Mesenchymal stem cell (in vitro differentiated cells and primary cell): ENCODE measurements at regions not wholly inside any gene's neighbourhood (a gene's known extent, or its start where the extent isn't known, plus 50 kb on each side); places are given as distances from the start of the nearest gene placed in this dataset.
"Not testable (repeated sequence)": the region's sequence is repeated elsewhere in the genome, so short reads cannot be mapped to it uniquely, and the experiment has no call there.

Experiments used
- DNase-seq: peaks from one replicate; pipeline ENCODE4 v3.0.0-alpha.2; 2013
- H2AFZ ChIP-seq: one replicate; pipeline ENCODE4 v1.6.1; 2013; ENCODE audit warnings: low read depth, mild to moderate bottlenecking, control low read depth, inconsistent platforms, low read length, moderate library complexity
- H2AK5ac ChIP-seq: 2 replicates; pipeline ENCODE4 v1.6.1; 2013; ENCODE audit warnings: low read length, moderate library complexity, mild to moderate bottlenecking, inconsistent platforms; ENCODE audit not compliant: severe bottlenecking
- H2BK120ac ChIP-seq: one replicate; pipeline ENCODE4 v1.6.1; 2013; ENCODE audit warnings: low read depth, mild to moderate bottlenecking, inconsistent platforms, low read length, moderate library complexity
- H2BK12ac ChIP-seq, 2 experiments: one replicate each; pipeline ENCODE4 v1.6.1; 2013; ENCODE audit warnings: inconsistent platforms in 2 of 2, low read length in 2 of 2, mild to moderate bottlenecking in 2 of 2, moderate library complexity in 2 of 2, control low read depth in 1 of 2
- H2BK15ac ChIP-seq: one replicate; pipeline ENCODE4 v1.6.1; 2013; ENCODE audit warnings: mild to moderate bottlenecking, low read depth, inconsistent platforms; ENCODE audit not compliant: poor library complexity, severe bottlenecking
- H2BK5ac ChIP-seq: 2 replicates; pipeline ENCODE4 v1.6.1; 2013; ENCODE audit warnings: low read depth, mild to moderate bottlenecking, low read length, control low read depth, inconsistent platforms; ENCODE audit not compliant: poor library complexity, severe bottlenecking
- H3K14ac ChIP-seq, 2 experiments: one replicate each; pipeline ENCODE4 v1.6.1; 2013; ENCODE audit warnings: inconsistent platforms in 2 of 2, low read length in 2 of 2, control low read depth in 1 of 2, mild to moderate bottlenecking in 1 of 2, moderate library complexity in 1 of 2
- H3K18ac ChIP-seq, 2 experiments: one replicate each; pipeline ENCODE4 v1.6.1; 2013; ENCODE audit warnings: inconsistent platforms in 2 of 2, low read length in 2 of 2, control low read depth in 1 of 2, low read depth in 1 of 2, mild to moderate bottlenecking in 1 of 2
- H3K23ac ChIP-seq, 2 experiments: one replicate each; pipeline ENCODE4 v1.6.1; 2013; ENCODE audit warnings: inconsistent platforms in 2 of 2, low read length in 2 of 2, mild to moderate bottlenecking in 2 of 2, moderate library complexity in 2 of 2, control low read depth in 1 of 2
- H3K27ac ChIP-seq: 2 replicates; pipeline ENCODE4 v1.5.1; 2013; ENCODE audit warnings: mild to moderate bottlenecking, moderate library complexity, low read length, control low read depth, inconsistent platforms; ENCODE audit not compliant: poor library complexity, severe bottlenecking
- H3K27me3 ChIP-seq, 2 experiments: 2 replicates each; pipeline versions ENCODE4 v1.6.1 to v1.7.0; 2013; ENCODE audit warnings: low read length in 2 of 2, mild to moderate bottlenecking in 2 of 2, moderate library complexity in 2 of 2, control low read depth in 1 of 2, inconsistent platforms in 1 of 2; ENCODE audit not compliant: control insufficient read depth in 1 of 2, insufficient read depth in 1 of 2
- H3K36me3 ChIP-seq, 2 experiments: 2 replicates each; pipeline versions ENCODE4 v1.6.1 to v1.7.0; 2013; ENCODE audit warnings: low read length in 2 of 2, control low read depth in 1 of 2, inconsistent platforms in 1 of 2, low read depth in 1 of 2, mild to moderate bottlenecking in 1 of 2; ENCODE audit not compliant: insufficient read depth in 2 of 2, control insufficient read depth in 1 of 2
- H3K4ac ChIP-seq, 2 experiments: one replicate each; pipeline ENCODE4 v1.6.1; 2013; ENCODE audit warnings: inconsistent platforms in 2 of 2, low read length in 2 of 2, mild to moderate bottlenecking in 2 of 2, moderate library complexity in 2 of 2, control low read depth in 1 of 2, low read depth in 1 of 2
- H3K4me1 ChIP-seq: 2 replicates; pipeline ENCODE4 v1.6.1; 2013; ENCODE audit warnings: low read depth, low read length, control low read depth; ENCODE audit not compliant: control insufficient read depth, insufficient read depth
- H3K4me2 ChIP-seq: 2 replicates; pipeline ENCODE4 v1.6.1; 2013; ENCODE audit warnings: low read length, mild to moderate bottlenecking, inconsistent platforms; ENCODE audit not compliant: poor library complexity, severe bottlenecking
- H3K4me3 ChIP-seq, 2 experiments: 2 replicates each; pipeline versions ENCODE4 v1.5.1 to v1.7.0; 2013; ENCODE audit warnings: low read length in 2 of 2, mild to moderate bottlenecking in 2 of 2, control low read depth in 1 of 2, low read depth in 1 of 2; ENCODE audit not compliant: insufficient read depth in 1 of 2
- H3K79me1 ChIP-seq: replicated peaks from 2 replicates; pipeline ENCODE4 v1.6.1; 2013; ENCODE audit warnings: mild to moderate bottlenecking, control low read depth, low read length, inconsistent platforms; ENCODE audit not compliant: poor library complexity, severe bottlenecking
- H3K9ac ChIP-seq: 2 replicates; pipeline ENCODE4 v1.7.0; 2013; ENCODE audit warnings: mild to moderate bottlenecking, low read length, moderate library complexity
- H3K9me3 ChIP-seq: 2 replicates; pipeline ENCODE4 v1.7.0; 2013; ENCODE audit warnings: mild to moderate bottlenecking, low read length; ENCODE audit not compliant: control insufficient read depth
- H4K8ac ChIP-seq: one replicate; pipeline ENCODE4 v1.6.1; 2013; ENCODE audit warnings: inconsistent platforms, mild to moderate bottlenecking, low read length, moderate library complexity
- H4K91ac ChIP-seq: one replicate; pipeline ENCODE4 v1.6.1; 2013; ENCODE audit warnings: mild to moderate bottlenecking, low read length, inconsistent platforms
- WGBS: methylation state at CpG from one replicate; pipeline ENCODE4 v1.1.7; 2013; ENCODE audit warnings: mixed read lengths; 5-methylcytosine and 5-hydroxymethylcytosine counted together

DNA sequence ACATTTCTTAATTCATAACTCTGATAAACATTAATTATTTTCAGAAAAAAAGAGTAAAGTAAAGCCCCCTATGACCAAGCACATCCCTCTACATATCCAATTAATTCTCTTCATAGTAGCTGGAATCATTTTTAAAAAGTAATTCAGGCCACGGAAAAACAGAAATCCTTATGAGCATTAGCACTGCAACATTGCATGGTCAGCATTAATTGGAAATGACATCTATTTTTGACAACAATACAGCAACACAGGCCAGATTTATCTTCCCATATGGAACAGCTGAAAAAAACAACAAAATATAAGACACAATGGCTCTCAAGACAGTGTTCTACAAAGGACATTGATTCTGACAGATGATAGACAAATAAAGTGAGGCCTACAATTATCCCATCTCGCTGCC lies 236.6 kb downstream of the TMA16 start:
- Histone ChIP-seq H2BK15ac (no peak overlapping the region), H3K27ac (no peak overlapping the region), H3K79me1 (no peaks in the 10 kb centered on the region), H4K8ac (no peak overlapping the region), H3K14ac (no peak overlapping the region), H3K23ac (no peak overlapping the region), H3K9me3 (peaks cover 13% of the 10 kb centered on the region), H2AFZ (no peak overlapping the region), H3K4me1 (no peaks in the 10 kb centered on the region), H3K4me3 (no peak overlapping the region), H2BK5ac (no peak overlapping the region), H3K4ac (no peak overlapping the region), H2AK5ac (no peak overlapping the region), H4K91ac (no peak overlapping the region), H3K9ac (no peak overlapping the region), H2BK120ac (no peak overlapping the region), H3K18ac (no peak overlapping the region), H3K36me3 (no peaks in the 10 kb centered on the region), H3K4me2 (no peak overlapping the region), H2BK12ac (no peak overlapping the region), H3K27me3 (no peaks in the 10 kb centered on the region)
- 82% methylated on average over 2 of the region's 2 CpGs for WGBS
- no peak for DNase-seq

DNA sequence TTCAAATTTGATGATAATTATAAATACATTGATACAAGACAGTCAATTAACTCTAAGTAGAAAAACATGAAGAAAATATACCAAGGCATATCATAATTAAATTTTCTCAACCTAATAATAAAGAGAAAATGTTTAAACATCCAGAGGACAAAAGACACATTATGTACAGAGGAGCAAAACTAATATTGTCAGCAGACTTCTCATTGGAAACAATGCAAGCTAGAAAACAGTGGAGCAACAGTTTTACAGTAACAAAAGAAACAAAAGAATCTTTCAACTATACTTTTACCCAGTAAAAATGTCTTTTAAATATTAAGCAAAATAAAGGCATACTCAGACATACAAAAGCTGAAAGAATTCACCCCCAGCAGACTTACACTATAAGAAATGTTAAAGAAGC lies 238.0 kb downstream of the TMA16 start:
- H2BK120ac ChIP-seq: no peak overlapping the region
- H3K9ac ChIP-seq: no peak overlapping the region
- H3K4me3 ChIP-seq: no peak overlapping the region
- no peaks in the 10 kb centered on the region for H3K79me1 ChIP-seq
- H3K4ac ChIP-seq: no peak overlapping the region
- H3K23ac ChIP-seq: no peak overlapping the region
- no peak overlapping the region for H3K14ac ChIP-seq
- no peak overlapping the region for H3K4me2 ChIP-seq
- H3K36me3 ChIP-seq: no peaks in the 10 kb centered on the region
- no peak overlapping the region for H4K8ac ChIP-seq
- no peak overlapping the region for H2AFZ ChIP-seq
- H3K18ac ChIP-seq: no peak overlapping the region
- H2BK15ac ChIP-seq: no peak overlapping the region
- DNase-seq: no peak
- no peaks in the 10 kb centered on the region for H3K4me1 ChIP-seq
- H2BK5ac ChIP-seq: no peak overlapping the region
- no peak overlapping the region for H4K91ac ChIP-seq
- H3K27me3 ChIP-seq: no peaks in the 10 kb centered on the region
- H2BK12ac ChIP-seq: no peak overlapping the region
- no peak overlapping the region for H2AK5ac ChIP-seq
- H3K9me3 ChIP-seq: peaks cover 13% of the 10 kb centered on the region
- H3K27ac ChIP-seq: no peak overlapping the region

DNA sequence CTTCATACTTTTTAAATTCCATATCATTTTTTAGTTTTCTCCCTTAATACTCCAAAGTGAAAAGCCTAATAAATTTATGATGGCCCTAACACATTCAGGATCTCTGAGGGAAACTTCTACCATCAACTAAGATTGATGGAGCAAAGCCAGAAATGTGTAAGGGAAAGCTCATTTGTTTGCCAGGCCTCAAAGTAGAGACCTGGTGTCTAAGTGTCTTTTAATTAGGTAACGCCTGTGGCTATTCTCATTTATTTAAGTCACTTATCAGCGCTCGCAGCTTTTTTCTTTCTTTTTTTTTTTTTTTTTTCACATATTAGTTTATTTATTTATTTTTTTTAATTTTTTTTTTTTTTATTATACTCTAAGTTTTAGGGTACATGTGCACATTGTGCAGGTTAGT lies 242.4 kb downstream of the TMA16 start:
- H3K36me3 ChIP-seq: no peaks in the 10 kb centered on the region
- H3K79me1 ChIP-seq: no peaks in the 10 kb centered on the region
- no peak overlapping the region for H3K27ac ChIP-seq
- no peaks in the 10 kb centered on the region for H3K4me1 ChIP-seq
- WGBS: no CpG with 5 or more reads among the region's 3 CpGs
- no peak for DNase-seq
- no peak overlapping the region for H3K23ac ChIP-seq
- H3K4ac ChIP-seq: no peak overlapping the region
- H4K8ac ChIP-seq: no peak overlapping the region
- H2AK5ac ChIP-seq: no peak overlapping the region
- H3K14ac ChIP-seq: no peak overlapping the region
- no peak overlapping the region for H2BK5ac ChIP-seq
- H3K9me3 ChIP-seq: peaks cover under 1% of the 10 kb centered on the region
- H2AFZ ChIP-seq: no peak overlapping the region
- H3K18ac ChIP-seq: no peak overlapping the region
- no peak overlapping the region for H3K4me2 ChIP-seq
- no peak overlapping the region for H3K9ac ChIP-seq
- no peak overlapping the region for H2BK120ac ChIP-seq
- H2BK12ac ChIP-seq: no peak overlapping the region
- H3K4me3 ChIP-seq: no peak overlapping the region
- H2BK15ac ChIP-seq: no peak overlapping the region
- no peak overlapping the region for H4K91ac ChIP-seq
- no peaks in the 10 kb centered on the region for H3K27me3 ChIP-seq

DNA sequence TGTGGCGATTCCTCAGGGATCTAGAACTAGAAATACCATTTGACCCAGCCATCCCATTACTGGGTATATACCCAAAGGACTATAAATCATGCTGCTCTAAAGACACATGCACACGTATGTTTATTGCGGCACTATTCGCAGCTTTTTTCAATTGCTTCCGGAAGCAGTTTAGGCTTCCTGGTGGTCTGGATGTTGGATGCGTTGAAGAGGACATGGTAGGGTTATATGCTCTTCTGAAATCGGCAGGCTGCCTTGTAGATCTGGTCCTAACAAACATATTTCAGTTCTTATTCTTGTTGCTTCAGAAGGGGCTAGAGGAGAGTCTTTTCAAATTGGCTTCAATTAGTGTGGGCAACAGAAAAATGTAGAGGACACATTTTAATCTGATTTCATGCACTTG lies 243.4 kb downstream of the TMA16 start:
- H2BK12ac ChIP-seq, H3K4me2 ChIP-seq, H3K4ac ChIP-seq, H3K27me3 ChIP-seq, DNase-seq, H3K4me3 ChIP-seq, H4K91ac ChIP-seq, H2BK5ac ChIP-seq, H2AK5ac ChIP-seq, H3K14ac ChIP-seq, H2AFZ ChIP-seq, H4K8ac ChIP-seq, H3K23ac ChIP-seq, H2BK15ac ChIP-seq, H3K79me1 ChIP-seq, H2BK120ac ChIP-seq, H3K9me3 ChIP-seq, H3K18ac ChIP-seq, H3K9ac ChIP-seq, H3K4me1 ChIP-seq, H3K27ac ChIP-seq, H3K36me3 ChIP-seq: not testable (repeated sequence)
- 80% methylated on average over 6 of the region's 7 CpGs for WGBS
